MM.1S (cell line): ENCODE measurements at regions not wholly inside any gene's neighbourhood (a gene's known extent, or its start where the extent isn't known, plus 50 kb on each side); places are given as distances from the start of the nearest gene placed in this dataset.

Experiments
- DNase-seq: peaks from one replicate; pipeline ENCODE4 v3.0.0-alpha.2; 2015
- H2AFZ ChIP-seq: fragments of 300-600 bp; sonication (generic); 2 replicates; pipeline ENCODE4 v1.6.0; 2016; ENCODE audit warnings: antibody characterized with exemption, low read length
- H3F3A ChIP-seq: fragments of 300-600 bp; sonication (generic); 2 replicates; pipeline ENCODE4 v1.6.1; 2016; ENCODE audit warnings: mild to moderate bottlenecking, antibody characterized with exemption, low read length, moderate library complexity, mixed read lengths; ENCODE audit not compliant: insufficient read depth
- H3K27ac ChIP-seq: fragments of 300-600 bp; sonication (generic); 2 replicates; pipeline ENCODE4 v1.5.1; 2016; ENCODE audit warnings: mild to moderate bottlenecking, low read length
- H3K27me3 ChIP-seq: fragments of 300-600 bp; sonication (generic); replicated peaks from 2 replicates; pipeline ENCODE4 v1.6.0; 2016; ENCODE audit warnings: low read length; ENCODE audit not compliant: insufficient read depth
- H3K36me3 ChIP-seq: fragments of 300-600 bp; sonication (generic); replicated peaks from 2 replicates; pipeline ENCODE4 v1.6.1; 2016; ENCODE audit warnings: mild to moderate bottlenecking, low read length, mixed read lengths; ENCODE audit not compliant: insufficient read depth
- H3K4me1 ChIP-seq: fragments of 300-600 bp; sonication (generic); 2 replicates; pipeline ENCODE4 v1.6.1; 2016; ENCODE audit warnings: low read length, mixed read lengths
- H3K4me2 ChIP-seq: fragments of 300-600 bp; sonication (generic); 2 replicates; pipeline ENCODE4 v1.6.0; 2016; ENCODE audit warnings: low read depth, low read length
- H3K4me3 ChIP-seq: fragments of 300-600 bp; sonication (generic); 2 replicates; pipeline ENCODE4 v1.5.1; 2016; ENCODE audit warnings: low read length, mixed read lengths
- H3K79me2 ChIP-seq: fragments of 300-600 bp; sonication (generic); 2 replicates; pipeline ENCODE4 v1.6.1; 2016; ENCODE audit warnings: mixed run types, low read length, mixed read lengths
- H3K9ac ChIP-seq: fragments of 300-600 bp; sonication (generic); 2 replicates; pipeline ENCODE4 v1.6.1; 2016; ENCODE audit warnings: low read length, mixed read lengths
- H3K9me2 ChIP-seq: fragments of 300-600 bp; sonication (generic); replicated peaks from 2 replicates; pipeline ENCODE4 v1.6.1; 2016; ENCODE audit warnings: mild to moderate bottlenecking, low read length, mixed read lengths; ENCODE audit not compliant: insufficient read depth
- H3K9me3 ChIP-seq: fragments of 300-600 bp; sonication (generic); replicated peaks from 2 replicates; pipeline ENCODE4 v1.6.1; 2016; ENCODE audit warnings: mild to moderate bottlenecking, low read length, mixed read lengths; ENCODE audit not compliant: insufficient read depth
- H4K20me1 ChIP-seq: fragments of 300-600 bp; sonication (generic); 2 replicates; pipeline ENCODE4 v1.6.1; 2016; ENCODE audit warnings: mild to moderate bottlenecking, low read length, moderate library complexity, mixed read lengths; ENCODE audit not compliant: insufficient read depth
- CTCF ChIP-seq: fragments of 300-600 bp; sonication (generic); IDR thresholded peaks from 2 replicates; pipeline ENCODE4 v1.5.1; 2016; ENCODE audit warnings: antibody characterized with exemption, low read length, mixed read lengths
- EZH2 ChIP-seq: fragments of 300-600 bp; sonication (generic); optimal IDR thresholded peaks from 2 replicates; pipeline ENCODE3; 2017; ENCODE audit warnings: low read depth, mild to moderate bottlenecking, antibody characterized with exemption, low read length, mixed read lengths
- EZH2phosphoT487 ChIP-seq: fragments of 300-600 bp; sonication (generic); IDR thresholded peaks from 2 replicates; pipeline ENCODE4 v1.6.1; 2018; ENCODE audit warnings: antibody characterized with exemption, low read length

GRCh38 chr4:148827781-148828180 lies 385.6 kb upstream of the NR3C2 start:
- Histone ChIP-seq H3F3A (no peaks in the 10 kb centered on the region), H3K36me3 (no peaks in the 10 kb centered on the region), H3K4me3 (no peak overlapping the region), H3K27ac (no peak overlapping the region), H3K79me2 (no peaks in the 10 kb centered on the region), H3K27me3 (no peaks in the 10 kb centered on the region), H3K9me2 (no peaks in the 10 kb centered on the region), H4K20me1 (no peaks in the 10 kb centered on the region), H3K4me2 (no peak overlapping the region), H3K9ac (no peak overlapping the region), H2AFZ (no peak overlapping the region), H3K9me3 (no peaks in the 10 kb centered on the region), H3K4me1 (no peaks in the 10 kb centered on the region)
- no peak for DNase-seq
- TF ChIP-seq CTCF (no peak), EZH2 (no peak), EZH2phosphoT487 (no peak)

- Histone ChIP-seq H3K79me2 (no peaks in the 10 kb centered on the region), H2AFZ (no peak overlapping the region), H3K9me3 (no peaks in the 10 kb centered on the region), H3K9ac (no peak overlapping the region), H3K4me2 (no peak overlapping the region), H3K36me3 (no peaks in the 10 kb centered on the region), H3K4me3 (no peak overlapping the region), H3K9me2 (no peaks in the 10 kb centered on the region), H3K27me3 (no peaks in the 10 kb centered on the region), H4K20me1 (no peaks in the 10 kb centered on the region), H3K4me1 (no peaks in the 10 kb centered on the region), H3K27ac (no peak overlapping the region), H3F3A (no peaks in the 10 kb centered on the region)
- DNase-seq: no peak
- TF ChIP-seq CTCF (no peak), EZH2 (no peak), EZH2phosphoT487 (no peak)
Observed at GRCh38 chr4:148823419-148823769, 381.2 kb upstream of the NR3C2 start.

GRCh38 chr4:148822572-148823418 lies 380.6 kb upstream of the NR3C2 start:
- Histone ChIP-seq H2AFZ (no peak overlapping the region), H3K27ac (no peak overlapping the region)
- no peak for TF ChIP-seq CTCF
- no peak for TF ChIP-seq EZH2
- no peak for TF ChIP-seq EZH2phosphoT487

More at GRCh38 chr4:148822572-148823418, 380.6 kb upstream of the NR3C2 start:
- H3K9me2 ChIP-seq: no peaks in the 10 kb centered on the region
- no peaks in the 10 kb centered on the region for H3K79me2 ChIP-seq
- H3K9me3 ChIP-seq: no peaks in the 10 kb centered on the region
- no peaks in the 10 kb centered on the region for H3F3A ChIP-seq
- no peaks in the 10 kb centered on the region for H4K20me1 ChIP-seq
- no peak overlapping the region for H3K9ac ChIP-seq
- no peak for DNase-seq
- no peaks in the 10 kb centered on the region for H3K4me1 ChIP-seq
- H3K36me3 ChIP-seq: no peaks in the 10 kb centered on the region
- H3K4me3 ChIP-seq: no peak overlapping the region
- no peak overlapping the region for H3K4me2 ChIP-seq
- H3K27me3 ChIP-seq: no peaks in the 10 kb centered on the region
